Amygdala (tissue), 56 donors: ENCODE measurements at regions not wholly inside any gene's neighbourhood (a gene's known extent, or its start where the extent isn't known, plus 50 kb on each side); places are given as distances from the start of the nearest gene placed in this dataset.

ENCODE experiments used
- DNase-seq, 56 donors: peaks; one replicate each; lab custom pipeline; 2025; lab: John Stamatoyannopoulos, UW

DNA sequence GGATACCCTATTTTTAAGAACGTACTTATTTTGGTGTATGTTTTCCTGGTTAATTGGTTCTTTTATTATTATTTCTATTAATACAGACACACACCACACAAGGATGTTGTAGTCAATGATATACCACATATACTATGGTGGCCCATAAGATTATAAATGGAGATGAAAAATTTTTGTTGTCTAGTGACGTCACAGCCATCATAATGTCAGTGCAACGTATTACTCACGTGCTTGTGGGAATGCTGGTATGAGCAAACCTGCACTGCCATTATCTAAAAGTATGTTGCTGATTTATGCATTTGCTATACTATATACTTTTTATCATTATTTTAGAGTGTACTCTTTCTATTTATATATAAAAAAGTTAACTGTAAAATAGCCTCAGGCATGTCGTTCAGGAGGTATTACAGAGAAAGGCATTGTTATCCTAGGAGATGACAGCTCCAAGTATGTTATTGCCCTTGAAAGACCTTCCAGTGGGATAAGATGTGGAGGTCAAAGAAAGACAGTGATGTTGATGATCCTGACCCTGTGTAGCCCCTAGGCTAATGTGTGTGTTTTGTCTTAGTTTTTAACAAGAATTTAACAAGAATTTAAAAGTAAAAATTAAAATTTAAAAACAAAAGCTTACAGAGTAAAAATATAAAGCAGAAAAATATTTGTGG lies 65.6 kb upstream of the SGCD start:
- no peak for DNase-seq

- no peak for DNase-seq
Measured at GRCh38 chr5:156271569-156271968, 55.4 kb upstream of the SGCD start.

- no peak for DNase-seq
Measured at GRCh38 chr5:156272139-156272538, 54.8 kb upstream of the SGCD start.

DNA sequence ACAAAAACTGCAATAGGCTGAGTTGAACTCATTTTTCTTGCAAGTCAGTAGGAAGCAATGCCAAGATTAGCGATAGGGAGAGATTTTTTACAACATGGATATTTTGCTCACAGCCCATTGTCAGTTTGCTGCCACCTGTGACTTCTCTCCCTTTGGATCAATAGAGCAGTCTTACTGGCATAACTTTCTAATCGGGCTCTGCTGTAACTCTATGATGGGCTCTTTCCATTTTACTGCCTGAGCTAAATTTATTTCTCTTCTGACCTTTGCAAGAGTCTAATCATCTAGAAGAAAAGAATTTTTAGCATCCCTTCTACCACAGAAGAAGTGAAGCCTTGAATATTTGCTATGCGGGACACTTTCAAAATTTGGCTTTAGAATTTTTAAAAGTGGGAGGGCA lies 53.6 kb upstream of the SGCD start:
- DNase-seq: no peak

DNA sequence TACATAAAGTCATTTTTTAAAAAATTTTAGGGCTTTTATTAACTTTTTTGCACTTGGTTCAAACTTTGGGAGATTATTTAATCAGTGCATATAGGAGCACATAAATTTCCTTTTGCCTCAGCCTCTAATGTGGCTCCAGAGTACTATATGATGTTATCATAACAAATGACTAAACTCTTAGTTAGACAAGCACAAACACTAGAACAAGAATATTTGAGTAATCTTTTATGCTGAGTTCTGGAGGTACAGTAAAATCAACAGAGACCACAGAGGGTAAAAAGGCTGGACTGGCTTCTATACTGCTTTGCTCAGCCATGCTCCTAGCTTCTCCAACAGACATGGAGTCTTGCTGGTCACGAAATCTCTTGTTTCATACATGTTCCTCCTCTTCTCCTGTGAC lies 52.5 kb upstream of the SGCD start:
- no peak for DNase-seq
